H1 (cell line): ENCODE measurements at regions not wholly inside any gene's neighbourhood (a gene's known extent, or its start where the extent isn't known, plus 50 kb on each side); places are given as distances from the start of the nearest gene placed in this dataset.

Source experiments
- CBX8 ChIP-seq: fragments of 300-800, 300-1000 bp; sonication (generic); IDR thresholded peaks from 2 replicates; pipeline ENCODE4 v1.7.1; 2016; ENCODE audit warnings: low read depth, low read length, borderline replicate concordance
- POLR2AphosphoS5 ChIP-seq: IDR thresholded peaks from 2 replicates; pipeline ENCODE4 v1.6.1; 2011; ENCODE audit warnings: low read depth, low read length
- TF ChIP-seq, protein P1 (sequence below), 3 experiments: IDR thresholded peaks; 1 replicate in 2 of 3; 2 replicates in 1 of 3; pipeline versions ENCODE4 v1.5.1 to v1.6.1; 2011; ENCODE audit warnings: low read length in 3 of 3, mild to moderate bottlenecking in 3 of 3, inconsistent platforms in 2 of 3, low read depth in 1 of 3, moderate library complexity in 1 of 3; ENCODE audit not compliant: insufficient read depth in 1 of 3; ENCODE audit errors: control extremely low read depth in 1 of 3

DNA sequence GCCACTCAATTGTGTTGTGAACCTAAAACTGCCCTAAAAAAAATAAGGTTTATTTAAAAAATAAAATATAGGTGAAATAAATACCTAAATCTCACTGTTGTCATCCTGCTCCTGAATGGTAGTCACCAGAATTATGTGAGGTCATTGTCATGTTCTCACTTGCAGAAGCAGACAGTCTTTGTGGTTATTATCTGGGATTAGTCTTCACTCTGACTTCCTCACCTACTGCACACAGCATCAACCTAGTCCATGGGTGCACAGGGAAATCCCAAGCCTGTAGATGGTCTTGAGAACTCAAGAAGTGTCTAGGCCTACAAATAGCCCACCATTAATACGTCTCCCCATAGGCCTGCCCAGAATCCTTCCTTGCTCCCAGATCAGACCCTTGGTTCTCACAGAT is 97.0 kb downstream of the FOXF2 start:
- TF ChIP-seq, protein P1, sequence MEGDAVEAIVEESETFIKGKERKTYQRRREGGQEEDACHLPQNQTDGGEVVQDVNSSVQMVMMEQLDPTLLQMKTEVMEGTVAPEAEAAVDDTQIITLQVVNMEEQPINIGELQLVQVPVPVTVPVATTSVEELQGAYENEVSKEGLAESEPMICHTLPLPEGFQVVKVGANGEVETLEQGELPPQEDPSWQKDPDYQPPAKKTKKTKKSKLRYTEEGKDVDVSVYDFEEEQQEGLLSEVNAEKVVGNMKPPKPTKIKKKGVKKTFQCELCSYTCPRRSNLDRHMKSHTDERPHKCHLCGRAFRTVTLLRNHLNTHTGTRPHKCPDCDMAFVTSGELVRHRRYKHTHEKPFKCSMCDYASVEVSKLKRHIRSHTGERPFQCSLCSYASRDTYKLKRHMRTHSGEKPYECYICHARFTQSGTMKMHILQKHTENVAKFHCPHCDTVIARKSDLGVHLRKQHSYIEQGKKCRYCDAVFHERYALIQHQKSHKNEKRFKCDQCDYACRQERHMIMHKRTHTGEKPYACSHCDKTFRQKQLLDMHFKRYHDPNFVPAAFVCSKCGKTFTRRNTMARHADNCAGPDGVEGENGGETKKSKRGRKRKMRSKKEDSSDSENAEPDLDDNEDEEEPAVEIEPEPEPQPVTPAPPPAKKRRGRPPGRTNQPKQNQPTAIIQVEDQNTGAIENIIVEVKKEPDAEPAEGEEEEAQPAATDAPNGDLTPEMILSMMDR (IDR thresholded peaks at IDR 0.05; ENCODE audit: control extremely low read depth in 1 of 3, insufficient read depth in 1 of 3, low read depth in 1 of 3, low read length in 3 of 3) = no peak
- no peak for TF ChIP-seq CBX8
- no peak for TF ChIP-seq POLR2AphosphoS5
